Lung (tissue), 11 donors: ENCODE measurements at regions not wholly inside any gene's neighbourhood (a gene's known extent, or its start where the extent isn't known, plus 50 kb on each side); places are given as distances from the start of the nearest gene placed in this dataset.
A peak's percentile ranks its signal among the peaks of the same experiment; 100 is the strongest.

Experiments used
- ATAC-seq: fragments of 200-7000 bp; cut with Tn5 transposase; one replicate; pipeline ENCODE4 v1.9.1; 2020; ENCODE audit warnings: moderate number of reproducible peaks; ENCODE audit not compliant: insufficient read depth, low FRiP score
- DNase-seq, 3 donors: peaks; one replicate each; pipeline ENCODE4 v3.0.0-alpha.2; 2013 to 2017
- H3K27ac ChIP-seq, 2 donors: one replicate each; pipeline ENCODE4 v1.5.1; 2013; ENCODE audit warnings: mild to moderate bottlenecking in 2 of 2, moderate library complexity in 2 of 2, control low read depth in 1 of 2, inconsistent platforms in 1 of 2, low read depth in 1 of 2, low read length in 1 of 2
- H3K27me3 ChIP-seq, 3 donors: one replicate each; pipeline ENCODE4 v1.5.1; 2013; ENCODE audit warnings: low read length in 2 of 3; ENCODE audit not compliant: control insufficient read depth in 3 of 3, insufficient read depth in 3 of 3
- H3K36me3 ChIP-seq, 4 donors: one replicate each; pipeline ENCODE4 v1.5.1; 2013; ENCODE audit warnings: low read length in 4 of 4, mild to moderate bottlenecking in 1 of 4, moderate library complexity in 1 of 4; ENCODE audit not compliant: control insufficient read depth in 4 of 4, insufficient read depth in 4 of 4
- H3K4me1 ChIP-seq, 5 donors: one replicate each; pipeline ENCODE4 v1.5.1; 2013; ENCODE audit warnings: low read length in 5 of 5, mild to moderate bottlenecking in 2 of 5, moderate library complexity in 1 of 5; ENCODE audit not compliant: control insufficient read depth in 5 of 5, insufficient read depth in 5 of 5
- H3K4me3 ChIP-seq: one replicate; pipeline ENCODE4 v1.5.1; 2013; ENCODE audit warnings: mild to moderate bottlenecking, control low read depth, moderate library complexity
- H3K9ac ChIP-seq, 2 donors: one replicate each; pipeline ENCODE4 v1.5.1; 2013; ENCODE audit warnings: low read length in 2 of 2, control low read depth in 1 of 2; ENCODE audit not compliant: insufficient read depth in 1 of 2
- H3K9me3 ChIP-seq, 4 donors: one replicate each; pipeline ENCODE4 v1.5.1; 2013; ENCODE audit warnings: low read length in 3 of 4, mild to moderate bottlenecking in 1 of 4, moderate library complexity in 1 of 4; ENCODE audit not compliant: control insufficient read depth in 4 of 4, insufficient read depth in 3 of 4
- WGBS, 2 donors: extraction: QIAGEN DNeasy Blood & Tissue Kit; methylation state at CpG; one replicate each; pipeline ENCODE4 v1.1.7; 2013; 5-methylcytosine and 5-hydroxymethylcytosine counted together
- TF ChIP-seq, protein P1 (sequence below): IDR thresholded peaks from 2 replicates; pipeline ENCODE4 v1.5.1; 2012; ENCODE audit warnings: mild to moderate bottlenecking; ENCODE audit errors: control extremely low read depth, extremely low read depth
- donor health status: control.
- donor health status: control.
- donor health status: Bipolar disorder and iron deficiency.
- donor health status: healthy.
- donor health status: DM: yes; HTN: yes; CAD: no.

DNA sequence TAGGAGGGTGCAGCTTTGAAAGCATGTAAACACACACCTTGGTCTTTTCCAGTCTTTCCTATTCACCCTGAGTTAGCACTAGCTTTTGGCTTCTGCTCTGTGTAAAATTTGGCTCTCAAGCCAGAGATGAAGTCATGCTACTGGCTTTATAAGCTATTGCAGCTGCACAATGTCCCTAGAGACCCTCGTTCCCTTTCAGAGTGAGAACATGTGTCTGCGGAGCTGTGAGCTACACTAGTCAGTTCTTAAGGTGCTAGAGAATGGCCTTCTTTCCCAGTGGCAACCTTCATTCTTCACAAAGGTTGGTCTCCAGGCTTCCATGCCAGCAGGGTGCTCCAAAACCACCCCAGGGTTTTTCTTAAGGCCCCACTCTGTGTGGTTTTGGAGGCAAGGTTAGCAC, 199.1 kb downstream of the SPATA18 start:
- ATAC-seq (peak; percentile 34), DNase-seq (peak; percentile 52 to 92 (median 89))
- H3K9ac ChIP-seq: peak overlapping the region in 1 of 2 donors; percentile 11
- H3K4me3 ChIP-seq: no peak overlapping the region
- H3K27ac ChIP-seq: no peak overlapping the region
- no peaks in the 10 kb centered on the region for H3K27me3 ChIP-seq
- H3K9me3 ChIP-seq: peaks cover 0 to 4% (median 2%) of the 10 kb centered on the region in 4 donors
- H3K36me3 ChIP-seq: no peaks in the 10 kb centered on the region
- H3K4me1 ChIP-seq: peaks cover 0 to 29% (median under 1%) of the 10 kb centered on the region in 5 donors
- TF ChIP-seq, protein P1, sequence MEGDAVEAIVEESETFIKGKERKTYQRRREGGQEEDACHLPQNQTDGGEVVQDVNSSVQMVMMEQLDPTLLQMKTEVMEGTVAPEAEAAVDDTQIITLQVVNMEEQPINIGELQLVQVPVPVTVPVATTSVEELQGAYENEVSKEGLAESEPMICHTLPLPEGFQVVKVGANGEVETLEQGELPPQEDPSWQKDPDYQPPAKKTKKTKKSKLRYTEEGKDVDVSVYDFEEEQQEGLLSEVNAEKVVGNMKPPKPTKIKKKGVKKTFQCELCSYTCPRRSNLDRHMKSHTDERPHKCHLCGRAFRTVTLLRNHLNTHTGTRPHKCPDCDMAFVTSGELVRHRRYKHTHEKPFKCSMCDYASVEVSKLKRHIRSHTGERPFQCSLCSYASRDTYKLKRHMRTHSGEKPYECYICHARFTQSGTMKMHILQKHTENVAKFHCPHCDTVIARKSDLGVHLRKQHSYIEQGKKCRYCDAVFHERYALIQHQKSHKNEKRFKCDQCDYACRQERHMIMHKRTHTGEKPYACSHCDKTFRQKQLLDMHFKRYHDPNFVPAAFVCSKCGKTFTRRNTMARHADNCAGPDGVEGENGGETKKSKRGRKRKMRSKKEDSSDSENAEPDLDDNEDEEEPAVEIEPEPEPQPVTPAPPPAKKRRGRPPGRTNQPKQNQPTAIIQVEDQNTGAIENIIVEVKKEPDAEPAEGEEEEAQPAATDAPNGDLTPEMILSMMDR: no peak
- 58 to 61% methylated on average over 2 of the region's 2 CpGs for WGBS, 2 donors

DNA sequence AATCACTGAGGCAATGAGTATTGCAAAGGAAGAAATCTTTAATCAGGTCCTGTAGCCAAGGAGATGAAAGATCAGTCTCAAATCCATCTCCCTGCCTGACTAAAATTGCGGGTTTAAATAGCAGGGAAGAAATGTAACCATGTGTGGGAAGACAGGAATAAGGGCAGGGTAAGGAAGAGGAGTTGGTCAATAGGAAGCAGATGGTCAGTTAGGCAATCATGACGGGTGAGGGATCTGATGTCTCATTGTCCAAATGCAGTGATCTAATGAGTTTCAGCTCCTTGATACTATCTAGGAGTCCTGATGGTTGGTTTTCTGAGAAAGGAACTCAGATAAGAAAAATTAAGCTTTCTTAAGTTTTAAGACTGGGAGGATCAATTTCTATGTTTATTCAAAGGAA, 200.8 kb downstream of the SPATA18 start:
- ATAC-seq (no peak), DNase-seq (no peak)
- H3K9ac ChIP-seq: no peak overlapping the region
- WGBS, 2 donors: 66 to 77% methylated on average over 2 of the region's 2 CpGs
- no peaks in the 10 kb centered on the region for H3K36me3 ChIP-seq
- H3K4me3 ChIP-seq: no peak overlapping the region
- H3K9me3 ChIP-seq: peaks cover 0 to 4% (median 2%) of the 10 kb centered on the region in 4 donors
- TF ChIP-seq, protein P1: no peak
- H3K27ac ChIP-seq: no peak overlapping the region
- H3K4me1 ChIP-seq: peaks cover 0 to 24% (median 0%) of the 10 kb centered on the region in 5 donors
- H3K27me3 ChIP-seq: no peaks in the 10 kb centered on the region

DNA sequence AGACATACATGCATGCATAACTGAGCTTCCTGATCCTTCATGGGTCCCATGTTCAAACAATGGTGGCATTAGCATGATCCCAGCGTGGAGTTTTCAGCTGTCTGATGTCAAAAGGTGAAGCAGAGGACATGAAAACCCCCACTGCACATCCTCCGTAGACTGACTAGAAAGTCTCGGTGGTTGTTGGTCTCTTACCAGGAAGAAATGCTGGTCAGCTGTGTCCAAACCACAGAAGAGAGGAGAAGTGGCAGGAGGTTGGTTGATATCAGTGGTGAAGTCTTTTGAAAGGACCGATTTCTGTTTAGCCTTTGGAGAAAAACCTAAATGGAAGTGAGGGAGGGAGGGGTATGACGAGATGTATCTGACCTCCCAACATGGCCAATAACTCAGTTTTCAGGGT, 201.9 kb downstream of the SPATA18 start:
- ATAC-seq (no peak), DNase-seq (no peak)
- Histone ChIP-seq H3K4me1 (peaks cover 0 to 18% (median 0%) of the 10 kb centered on the region in 5 donors), H3K9me3 (peaks cover 0 to 4% (median 2%) of the 10 kb centered on the region in 4 donors), H3K36me3 (no peaks in the 10 kb centered on the region), H3K27me3 (no peaks in the 10 kb centered on the region), H3K4me3 (no peak overlapping the region), H3K9ac (no peak overlapping the region), H3K27ac (no peak overlapping the region)
- 68 to 80% methylated on average over 5 of the region's 5 CpGs for WGBS, 2 donors
- TF ChIP-seq, protein P1: no peak

DNA sequence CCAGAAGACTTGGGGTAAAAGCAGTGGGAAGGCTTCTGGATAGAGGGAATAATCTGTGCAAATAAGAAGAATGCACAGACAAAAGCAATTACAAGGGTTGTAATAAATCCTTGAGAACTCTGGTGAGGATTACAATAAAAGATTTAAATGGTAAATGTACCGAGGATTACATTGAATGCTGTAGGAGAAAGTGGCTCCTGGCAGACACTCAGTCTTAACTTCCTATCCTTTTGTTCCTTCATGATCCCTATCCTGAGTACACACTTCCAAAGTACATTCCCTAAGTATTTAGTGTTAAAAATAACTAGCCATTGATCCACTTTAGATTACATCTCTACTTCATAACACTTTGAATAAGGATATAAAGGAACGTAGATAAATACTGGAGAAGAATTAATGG, 205.4 kb downstream of the SPATA18 start:
- ATAC-seq: no peak
- WGBS, 2 donors: 57 to 76% methylated on average over 2 of the region's 2 CpGs
- H3K36me3 ChIP-seq: no peaks in the 10 kb centered on the region

More for the DNA sequence above, 205.4 kb downstream of the SPATA18 start:
- no peaks in the 10 kb centered on the region for H3K27me3 ChIP-seq
- TF ChIP-seq, protein P1: no peak
- H3K9me3 ChIP-seq: peaks cover 0 to 4% (median 2%) of the 10 kb centered on the region in 4 donors
- DNase-seq: no peak
- peaks cover 0 to 15% (median 5%) of the 10 kb centered on the region in 5 donors for H3K4me1 ChIP-seq
- no peak overlapping the region for H3K9ac ChIP-seq
- no peak overlapping the region for H3K27ac ChIP-seq
- H3K4me3 ChIP-seq: no peak overlapping the region
